Keratinocyte (primary cell): ENCODE measurements at regions not wholly inside any gene's neighbourhood (a gene's known extent, or its start where the extent isn't known, plus 50 kb on each side); places are given as distances from the start of the nearest gene placed in this dataset.
A peak's percentile ranks its signal among the peaks of the same experiment; 100 is the strongest.

Experiments used
- DNase-seq: peaks from one replicate; pipeline ENCODE4 v3.0.0-alpha.2; 2011; ENCODE audit warnings: low read depth, missing footprints, low spot score
- FAIRE-seq: peaks from 2 replicates; lab custom pipeline; 2011; peaks lifted over from hg19 to GRCh38; lab: Jason Lieb, UNC
- H2AFZ ChIP-seq: 2 replicates; pipeline ENCODE4 v1.6.0; 2012; ENCODE audit warnings: low read length, control low read depth, inconsistent platforms; ENCODE audit not compliant: control insufficient read depth
- H3K27ac ChIP-seq: 2 replicates; pipeline ENCODE4 v1.5.1; 2011; ENCODE audit warnings: low read length; ENCODE audit not compliant: control insufficient read depth, insufficient read depth
- H3K27me3 ChIP-seq: 3 replicates; pipeline ENCODE4 v1.6.0; 2011; ENCODE audit warnings: low read length; ENCODE audit not compliant: control insufficient read depth, insufficient read depth; ENCODE audit errors: extremely low read depth
- H3K36me3 ChIP-seq, 2 experiments: 2 replicates in 1 of 2; 3 replicates in 1 of 2; pipeline ENCODE4 v1.5.1; 2011; ENCODE audit warnings: low read length in 2 of 2, mild to moderate bottlenecking in 1 of 2; ENCODE audit not compliant: control insufficient read depth in 2 of 2, insufficient read depth in 2 of 2; ENCODE audit errors: extremely low read depth in 1 of 2
- H3K4me1 ChIP-seq: 3 replicates; pipeline ENCODE4 v1.5.1; 2011; ENCODE audit warnings: low read length; ENCODE audit not compliant: control insufficient read depth, insufficient read depth; ENCODE audit errors: extremely low read depth
- H3K4me2 ChIP-seq: 3 replicates; pipeline ENCODE4 v1.6.0; 2011; ENCODE audit warnings: low read depth, low read length; ENCODE audit not compliant: control insufficient read depth, insufficient read depth; ENCODE audit errors: extremely low read depth
- H3K4me3 ChIP-seq, 3 experiments: fragments of 200-600 bp in 1 of 3; sonication (generic) in 1 of 3; 2 replicates in 2 of 3; 3 replicates in 1 of 3; pipeline ENCODE4 v1.5.1; 2011 to 2016; ENCODE audit warnings: low read length in 3 of 3, mild to moderate bottlenecking in 3 of 3, control low read depth in 2 of 3, inconsistent platforms in 1 of 3, low read depth in 1 of 3, mixed read lengths in 1 of 3, mixed run types in 1 of 3, moderate library complexity in 1 of 3; ENCODE audit not compliant: control insufficient read depth in 2 of 3, insufficient read depth in 2 of 3; ENCODE audit errors: extremely low read depth in 1 of 3
- H3K79me2 ChIP-seq: 2 replicates; pipeline ENCODE4 v1.6.0; 2012; ENCODE audit warnings: low read length; ENCODE audit not compliant: control insufficient read depth, insufficient read depth
- H3K9ac ChIP-seq: 3 replicates; pipeline ENCODE4 v1.6.0; 2011; ENCODE audit warnings: low read length; ENCODE audit not compliant: control insufficient read depth, insufficient read depth; ENCODE audit errors: extremely low read depth
- H3K9me1 ChIP-seq: 3 replicates; pipeline ENCODE4 v1.6.0; 2011; ENCODE audit warnings: low read length; ENCODE audit not compliant: control insufficient read depth, insufficient read depth; ENCODE audit errors: extremely low read depth
- H3K9me3 ChIP-seq: 2 replicates; pipeline ENCODE4 v1.5.1; 2012; ENCODE audit warnings: low read depth, low read length; ENCODE audit not compliant: control insufficient read depth
- H4K20me1 ChIP-seq: 3 replicates; pipeline ENCODE4 v1.6.0; 2011; ENCODE audit warnings: low read length; ENCODE audit not compliant: control insufficient read depth, insufficient read depth; ENCODE audit errors: extremely low read depth
- CTCF ChIP-seq, 3 experiments: IDR thresholded peaks in 1 of 3; conservative IDR thresholded peaks in 1 of 3; optimal IDR thresholded peaks in 1 of 3; 2 replicates in 2 of 3; 3 replicates in 1 of 3; pipeline versions ENCODE3 to v1.5.1; 2011; ENCODE audit warnings: low read length in 3 of 3, mild to moderate bottlenecking in 3 of 3, moderate library complexity in 2 of 3, control low read depth in 1 of 3, inconsistent platforms in 1 of 3; ENCODE audit not compliant: insufficient read depth in 2 of 3; ENCODE audit errors: extremely low read depth in 1 of 3
- EZH2 ChIP-seq: IDR thresholded peaks from one replicate; pipeline ENCODE4 v1.6.1; 2012; ENCODE audit warnings: inconsistent platforms, mild to moderate bottlenecking, low read length, moderate library complexity
- dilution Hi-C: fragments of 300-500 bp; cut with MboI; formaldehyde crosslinking; loops from one replicate; pipeline ENCODE4 v1.7.0; 2020; ENCODE audit warnings: low sequenced_read_pairs; ENCODE audit not compliant: extremely low pct_ligation_motif_present
- small RNA-seq, 3 experiments: library from RNA; depleted of rRNA; stranded (forward); fragments of <200 nt; gene quantifications; one replicate each; pipeline ENCODE3, GENCODE V24; 2012; ENCODE audit warnings: low read depth in 3 of 3, low replicate concordance in 1 of 3; ENCODE audit not compliant: insufficient read length in 3 of 3

GRCh38 chr1:8076176-8076575, 50.1 kb upstream of the ERRFI1 start:
- Histone ChIP-seq H3K79me2 (no peaks in the 10 kb centered on the region), H3K4me2 (peak overlapping the region; percentile 4), H3K36me3 (no peaks in the 10 kb centered on the region), H3K27me3 (no peaks in the 10 kb centered on the region), H3K9me1 (no peaks in the 10 kb centered on the region), H2AFZ (no peak overlapping the region), H3K4me1 (peaks cover 34% of the 10 kb centered on the region), H3K27ac (peak overlapping the region; percentile 61), H4K20me1 (no peaks in the 10 kb centered on the region), H3K9me3 (no peaks in the 10 kb centered on the region), H3K4me3 (no peak overlapping the region), H3K9ac (peak overlapping the region; percentile 26)
- DNase-seq (no peak), FAIRE-seq (no peak)
- dilution Hi-C loops, result no loop called here
- TF ChIP-seq EZH2 (no peak), CTCF (optimal IDR thresholded peaks at IDR 0.05 in 1 of 3, IDR thresholded peaks at IDR 0.05 in 1 of 3, conservative IDR thresholded peaks at IDR 0.05 in 1 of 3; ENCODE audit: extremely low read depth in 1 of 3, insufficient read depth in 2 of 3, low read length in 3 of 3) (no peak)

Small RNAs in the stretch of these regions (small RNA-seq; reads per million reads assigned to genes)
- gene RNU1-7P, result 0 to 0.07 (median 0) reads per million in 3 experiments
